ENCODE measurements at regions not wholly inside any gene's neighbourhood (a gene's known extent, or its start where the extent isn't known, plus 50 kb on each side); places are given as distances from the start of the nearest gene placed in this dataset.

DNA sequence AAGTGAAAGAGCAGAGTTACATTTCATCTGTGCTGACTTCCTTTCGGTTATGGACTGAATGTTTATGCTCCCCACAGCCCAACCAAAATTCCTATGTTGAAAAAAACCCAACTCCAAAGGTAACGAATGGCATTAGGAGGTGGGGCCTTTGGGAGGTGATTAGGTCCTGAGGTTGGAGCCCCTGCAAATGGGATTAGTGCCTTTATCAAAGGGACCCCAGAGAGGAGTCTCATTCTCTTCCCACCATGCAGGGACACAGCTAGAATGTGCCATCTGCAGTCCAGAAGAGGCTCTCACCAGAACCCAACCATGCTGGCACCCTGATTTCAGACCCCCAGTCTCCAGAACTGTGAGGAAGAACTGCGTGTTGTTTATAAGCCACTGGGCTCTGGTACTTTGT, 199.3 kb downstream of the TOMM20 start:
- Histone ChIP-seq H3K36me3 (ENCODE audit: control insufficient read depth in 2 of 2, insufficient read depth in 1 of 2, low read length in 2 of 2) (no peaks in the 10 kb centered on the region), H3K9me3 (ENCODE audit: control insufficient read depth, insufficient read depth, low read depth, low read length) (no peaks in the 10 kb centered on the region), H3K4me3 (ENCODE audit: low read depth, low read length) (no peak overlapping the region), H3K27ac (ENCODE audit: extremely low read depth, low read depth, low read length) (no peak overlapping the region), H3K4me1 (ENCODE audit: control insufficient read depth, insufficient read depth, low read length) (no peaks in the 10 kb centered on the region)
- CTCF ChIA-PET: interaction anchor here (0.5 to 1.7 kb wide), 3 partner anchors 11 to 297 kb away, joined by 3 to 4 read pairs (median 4); no protein-coding TSS in a partner anchor
- POLR2A ChIA-PET: no interaction called here
- TF ChIP-seq, protein P1, sequence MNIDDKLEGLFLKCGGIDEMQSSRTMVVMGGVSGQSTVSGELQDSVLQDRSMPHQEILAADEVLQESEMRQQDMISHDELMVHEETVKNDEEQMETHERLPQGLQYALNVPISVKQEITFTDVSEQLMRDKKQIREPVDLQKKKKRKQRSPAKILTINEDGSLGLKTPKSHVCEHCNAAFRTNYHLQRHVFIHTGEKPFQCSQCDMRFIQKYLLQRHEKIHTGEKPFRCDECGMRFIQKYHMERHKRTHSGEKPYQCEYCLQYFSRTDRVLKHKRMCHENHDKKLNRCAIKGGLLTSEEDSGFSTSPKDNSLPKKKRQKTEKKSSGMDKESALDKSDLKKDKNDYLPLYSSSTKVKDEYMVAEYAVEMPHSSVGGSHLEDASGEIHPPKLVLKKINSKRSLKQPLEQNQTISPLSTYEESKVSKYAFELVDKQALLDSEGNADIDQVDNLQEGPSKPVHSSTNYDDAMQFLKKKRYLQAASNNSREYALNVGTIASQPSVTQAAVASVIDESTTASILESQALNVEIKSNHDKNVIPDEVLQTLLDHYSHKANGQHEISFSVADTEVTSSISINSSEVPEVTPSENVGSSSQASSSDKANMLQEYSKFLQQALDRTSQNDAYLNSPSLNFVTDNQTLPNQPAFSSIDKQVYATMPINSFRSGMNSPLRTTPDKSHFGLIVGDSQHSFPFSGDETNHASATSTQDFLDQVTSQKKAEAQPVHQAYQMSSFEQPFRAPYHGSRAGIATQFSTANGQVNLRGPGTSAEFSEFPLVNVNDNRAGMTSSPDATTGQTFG (tag by site-specific recombination; IDR thresholded peaks at IDR 0.05; ENCODE audit: borderline replicate concordance): no peak
- TF ChIP-seq ZNF830 (tag by site-specific recombination; IDR thresholded peaks at IDR 0.05; ENCODE audit: low read depth): no peak
- no peak for TF ChIP-seq ZNF175 (tag by site-specific recombination; IDR thresholded peaks at IDR 0.05)
- TF ChIP-seq ZNF701 (tag by site-specific recombination; IDR thresholded peaks at IDR 0.05): no peak
- no peak for TF ChIP-seq ZSCAN16 (tag by site-specific recombination; IDR thresholded peaks at IDR 0.05)

DNA sequence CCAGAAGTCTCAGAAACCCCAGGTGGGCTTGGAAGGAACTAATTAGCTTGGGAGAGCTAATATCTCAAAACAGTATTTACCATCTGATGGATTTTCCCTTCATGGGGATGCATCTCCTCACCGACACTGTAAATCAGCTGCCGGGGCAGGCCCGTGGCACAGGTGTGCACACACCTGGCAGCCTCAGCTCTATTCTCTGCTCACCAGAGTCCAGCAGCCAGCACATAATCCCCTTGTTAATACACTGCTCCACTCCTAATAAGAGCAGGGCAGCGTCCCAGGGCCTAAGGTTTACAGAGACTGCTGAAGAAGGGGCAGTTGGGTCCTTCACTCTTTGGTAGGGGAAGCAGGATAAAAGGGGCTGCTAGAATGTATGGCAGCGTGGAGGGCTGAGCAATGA, 200.0 kb downstream of the TOMM20 start:
- ChIA-PET POLR2A (no interaction called here), CTCF (interaction anchor here (0.7 to 1.7 kb wide), 5 partner anchors 10 to 318 kb away, joined by 3 to 4 read pairs (median 3); no protein-coding TSS in a partner anchor)
- H3K9me3 ChIP-seq (ENCODE audit: control insufficient read depth, insufficient read depth, low read depth, low read length): no peaks in the 10 kb centered on the region
- H3K27ac ChIP-seq (ENCODE audit: extremely low read depth, low read depth, low read length): no peak overlapping the region
- no peaks in the 10 kb centered on the region for H3K4me1 ChIP-seq (ENCODE audit: control insufficient read depth, insufficient read depth, low read length)
- no peak overlapping the region for H3K4me3 ChIP-seq (ENCODE audit: low read depth, low read length)
- no peak for TF ChIP-seq ZNF792 (tag by site-specific recombination; IDR thresholded peaks at IDR 0.05)
- no peak for TF ChIP-seq ZNF830 (tag by site-specific recombination; IDR thresholded peaks at IDR 0.05; ENCODE audit: low read depth)
- TF ChIP-seq ZNF24 (tag by site-specific recombination; IDR thresholded peaks at IDR 0.05): no peak
- TF ChIP-seq ZNF23 (tag by site-specific recombination; IDR thresholded peaks at IDR 0.05; ENCODE audit: borderline replicate concordance): no peak
- H3K36me3 ChIP-seq (ENCODE audit: control insufficient read depth in 2 of 2, insufficient read depth in 1 of 2, low read length in 2 of 2): no peaks in the 10 kb centered on the region

DNA sequence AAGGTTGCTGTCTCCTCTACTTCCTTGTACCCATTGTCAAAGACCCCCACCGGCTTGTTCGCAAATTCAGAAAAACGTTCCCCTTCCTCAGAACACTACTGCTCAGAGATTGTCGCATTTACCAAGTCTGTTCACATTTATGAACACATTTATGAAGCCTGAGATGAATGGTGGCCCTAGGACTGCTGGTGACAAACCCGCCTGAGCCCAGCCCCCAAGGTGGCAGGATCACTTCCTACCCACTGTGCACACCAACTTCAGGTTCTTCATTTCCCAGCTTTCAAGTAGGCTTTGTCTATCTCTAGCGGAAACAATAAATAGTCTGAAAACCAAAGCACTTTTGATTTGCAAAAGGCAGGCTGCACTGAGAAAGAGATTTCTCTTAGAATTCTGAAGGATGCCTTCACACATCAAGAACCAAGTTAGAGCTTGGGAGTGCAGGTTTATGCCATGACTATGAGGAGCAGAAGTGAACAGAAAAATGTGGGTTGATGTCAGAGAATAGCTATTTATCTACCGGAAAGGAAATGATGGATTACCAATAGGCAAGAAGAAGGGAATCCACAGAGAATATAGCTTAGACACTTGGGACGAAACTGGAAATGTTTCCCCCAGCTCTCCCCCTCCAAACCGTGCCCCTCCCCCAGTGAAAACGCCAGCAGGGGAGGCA, 200.5 kb downstream of the TOMM20 start:
- H3K9me3 ChIP-seq (ENCODE audit: control insufficient read depth, insufficient read depth, low read depth, low read length): no peaks in the 10 kb centered on the region
- CTCF ChIA-PET: interaction anchor here (0.5 to 1.7 kb wide), 6 partner anchors 9 to 317 kb away, joined by 3 to 4 read pairs (median 3); no protein-coding TSS in a partner anchor
- H3K36me3 ChIP-seq (ENCODE audit: control insufficient read depth in 2 of 2, insufficient read depth in 1 of 2, low read length in 2 of 2): no peaks in the 10 kb centered on the region
- POLR2A ChIA-PET: no interaction called here
- H3K4me3 ChIP-seq (ENCODE audit: low read depth, low read length): no peak overlapping the region
- H3K4me1 ChIP-seq (ENCODE audit: control insufficient read depth, insufficient read depth, low read length): no peaks in the 10 kb centered on the region
- H3K27ac ChIP-seq (ENCODE audit: extremely low read depth, low read depth, low read length): no peak overlapping the region
- TF ChIP-seq, protein P1 (tag by site-specific recombination; IDR thresholded peaks at IDR 0.05; ENCODE audit: borderline replicate concordance): no peak

DNA sequence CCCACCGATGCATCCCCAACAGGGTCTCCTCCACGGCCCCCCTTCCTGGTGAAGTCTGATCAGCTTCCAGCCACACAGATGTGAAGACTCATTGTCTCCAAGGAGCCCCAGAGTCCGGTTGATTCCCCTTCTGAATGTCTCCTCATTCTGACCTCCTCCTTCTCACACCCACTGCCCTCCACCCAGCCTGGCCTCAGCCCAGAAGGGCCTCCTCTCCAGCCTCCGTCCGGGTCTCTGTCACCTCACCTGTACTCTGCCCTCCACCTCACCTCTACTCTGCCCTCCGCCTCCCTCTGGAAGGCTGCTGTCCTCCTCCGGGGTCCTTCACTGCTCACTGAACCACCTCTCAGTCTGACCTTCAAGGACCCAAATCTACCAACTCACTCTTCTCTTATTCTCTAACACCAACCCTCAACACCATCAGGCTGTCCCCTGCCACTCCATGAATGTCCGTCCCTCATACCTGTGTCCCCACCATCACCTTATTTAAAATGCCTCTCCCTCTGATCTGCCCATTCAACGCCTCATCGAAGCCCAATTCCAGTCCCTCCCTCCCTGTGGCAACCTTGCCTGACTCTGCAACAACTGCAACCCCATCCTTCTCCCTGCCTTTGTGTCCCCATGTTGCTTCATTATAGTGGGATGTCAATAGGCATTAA, 201.2 kb downstream of the TOMM20 start:
- H3K4me3 ChIP-seq (ENCODE audit: low read depth, low read length): no peak overlapping the region
- ChIA-PET POLR2A (interaction anchor here (0.5 to 1.8 kb wide), 2 partner anchors 31 to 216 kb away, joined by 4 read pairs; no protein-coding TSS in a partner anchor), CTCF (interaction anchor here (1.1 to 1.7 kb wide), 4 partner anchors 9 to 156 kb away, joined by 3 to 4 read pairs (median 4); no protein-coding TSS in a partner anchor)
- H3K36me3 ChIP-seq (ENCODE audit: control insufficient read depth in 2 of 2, insufficient read depth in 1 of 2, low read length in 2 of 2): no peaks in the 10 kb centered on the region
- H3K9me3 ChIP-seq (ENCODE audit: control insufficient read depth, insufficient read depth, low read depth, low read length): no peaks in the 10 kb centered on the region
- no peak overlapping the region for H3K27ac ChIP-seq (ENCODE audit: extremely low read depth, low read depth, low read length)
- H3K4me1 ChIP-seq (ENCODE audit: control insufficient read depth, insufficient read depth, low read length): no peaks in the 10 kb centered on the region
- TF ChIP-seq OVOL3 (tag by site-specific recombination; IDR thresholded peaks at IDR 0.05) (no peak), ZBTB1 (tag by site-specific recombination; IDR thresholded peaks at IDR 0.05) (no peak), ZNF202 (tag by site-specific recombination; IDR thresholded peaks at IDR 0.05; ENCODE audit: borderline replicate concordance) (no peak), GLI4 (tag by site-specific recombination; IDR thresholded peaks at IDR 0.05) (0 out of 2 replicates have a peak, but pooled peaks have one; percentile 23), ZNF658 (tag by site-specific recombination; IDR thresholded peaks at IDR 0.05) (no peak), ZNF514 (tag by site-specific recombination; IDR thresholded peaks at IDR 0.05) (no peak), RBAK (tag by site-specific recombination; IDR thresholded peaks at IDR 0.05) (no peak), ZNF549 (tag by site-specific recombination; IDR thresholded peaks at IDR 0.05) (no peak)
- TF ChIP-seq, protein P2, sequence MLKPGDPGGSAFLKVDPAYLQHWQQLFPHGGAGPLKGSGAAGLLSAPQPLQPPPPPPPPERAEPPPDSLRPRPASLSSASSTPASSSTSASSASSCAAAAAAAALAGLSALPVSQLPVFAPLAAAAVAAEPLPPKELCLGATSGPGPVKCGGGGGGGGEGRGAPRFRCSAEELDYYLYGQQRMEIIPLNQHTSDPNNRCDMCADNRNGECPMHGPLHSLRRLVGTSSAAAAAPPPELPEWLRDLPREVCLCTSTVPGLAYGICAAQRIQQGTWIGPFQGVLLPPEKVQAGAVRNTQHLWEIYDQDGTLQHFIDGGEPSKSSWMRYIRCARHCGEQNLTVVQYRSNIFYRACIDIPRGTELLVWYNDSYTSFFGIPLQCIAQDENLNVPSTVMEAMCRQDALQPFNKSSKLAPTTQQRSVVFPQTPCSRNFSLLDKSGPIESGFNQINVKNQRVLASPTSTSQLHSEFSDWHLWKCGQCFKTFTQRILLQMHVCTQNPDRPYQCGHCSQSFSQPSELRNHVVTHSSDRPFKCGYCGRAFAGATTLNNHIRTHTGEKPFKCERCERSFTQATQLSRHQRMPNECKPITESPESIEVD (tag by site-specific recombination; IDR thresholded peaks at IDR 0.05): no peak
- TF ChIP-seq, protein P3, sequence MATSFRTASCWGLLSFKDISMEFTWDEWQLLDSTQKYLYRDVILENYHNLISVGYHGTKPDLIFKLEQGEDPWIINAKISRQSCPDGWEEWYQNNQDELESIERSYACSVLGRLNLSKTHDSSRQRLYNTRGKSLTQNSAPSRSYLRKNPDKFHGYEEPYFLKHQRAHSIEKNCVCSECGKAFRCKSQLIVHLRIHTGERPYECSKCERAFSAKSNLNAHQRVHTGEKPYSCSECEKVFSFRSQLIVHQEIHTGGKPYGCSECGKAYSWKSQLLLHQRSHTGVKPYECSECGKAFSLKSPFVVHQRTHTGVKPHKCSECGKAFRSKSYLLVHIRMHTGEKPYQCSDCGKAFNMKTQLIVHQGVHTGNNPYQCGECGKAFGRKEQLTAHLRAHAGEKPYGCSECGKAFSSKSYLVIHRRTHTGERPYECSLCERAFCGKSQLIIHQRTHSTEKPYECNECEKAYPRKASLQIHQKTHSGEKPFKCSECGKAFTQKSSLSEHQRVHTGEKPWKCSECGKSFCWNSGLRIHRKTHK (tag by site-specific recombination; IDR thresholded peaks at IDR 0.05): no peak

All from HEK293 (cell line).